Activated CD8-positive, alpha-beta T cell treated with anti-CD3 and anti-CD28 coated beads for 36 hours (primary cell): ENCODE measurements at regions not wholly inside any gene's neighbourhood (a gene's known extent, or its start where the extent isn't known, plus 50 kb on each side); places are given as distances from the start of the nearest gene placed in this dataset.

ENCODE experiments used
- ATAC-seq: fragments of 200-7000 bp; cut with Tn5 transposase; one replicate; pipeline ENCODE4 v1.10.0; 2021; ENCODE audit warnings: mild to moderate bottlenecking, moderate library complexity
- CTCF ChIA-PET: fragments of 350-600 bp; sonication (Branson Sonifier 250); formaldehyde crosslinking; loops from one replicate; lab custom pipeline; 2021; ENCODE audit warnings: antibody characterized with exemption; lab: Charles Lee
- POLR2A ChIA-PET: fragments of 350-600 bp; sonication (Branson Sonifier 250); formaldehyde crosslinking; loops from one replicate; lab custom pipeline; 2021; ENCODE audit warnings: antibody characterized with exemption; lab: Charles Lee
- DNase-seq: peaks from one replicate; pipeline ENCODE4 v3.0.0-alpha.2; 2020
- H3K27ac Mint-ChIP-seq: one replicate; pipeline ENCODE4 v1.8.0; 2021; ENCODE audit warnings: mild to moderate bottlenecking, mixed read lengths
- H3K27me3 Mint-ChIP-seq: one replicate; pipeline ENCODE4 v1.8.0; 2021; ENCODE audit warnings: mixed read lengths
- H3K36me3 Mint-ChIP-seq: one replicate; pipeline ENCODE4 v1.8.0; 2021; ENCODE audit warnings: low read depth, mixed read lengths
- H3K4me1 Mint-ChIP-seq: one replicate; pipeline ENCODE4 v1.8.0; 2021; ENCODE audit warnings: low read depth, mixed read lengths
- H3K4me3 Mint-ChIP-seq: one replicate; pipeline ENCODE4 v1.8.0; 2021; ENCODE audit warnings: mild to moderate bottlenecking, moderate library complexity, mixed read lengths
- H3K9me3 Mint-ChIP-seq: one replicate; pipeline ENCODE4 v1.8.0; 2021; ENCODE audit warnings: mixed read lengths
- CTCF ChIP-seq: fragments of 200-600 bp; IDR thresholded peaks from one replicate; pipeline ENCODE4 v1.8.0; 2022; ENCODE audit warnings: antibody characterized with exemption, mild to moderate bottlenecking
- intact Hi-C: fragments of 100-400 bp; cut with micrococcal nuclease; formaldehyde crosslinking; loops from one replicate; pipeline ENCODE4 v1.10.0; 2022

- peaks cover 22% of the 10 kb centered on the region for H3K4me1 Mint-ChIP-seq
- ChIA-PET POLR2A (interaction anchor here (1.0 kb wide), 1 partner anchor 18 kb away, joined by 3 read pairs; no protein-coding TSS in a partner anchor), CTCF (interaction anchor here (2.0 kb wide), 1 partner anchor 108 kb away, joined by 9 read pairs; no protein-coding TSS in a partner anchor)
- H3K36me3 Mint-ChIP-seq = peaks cover 2% of the 10 kb centered on the region
- no peaks in the 10 kb centered on the region for H3K27me3 Mint-ChIP-seq
- ATAC-seq = peak; percentile 82
- TF ChIP-seq CTCF = no peak
- H3K9me3 Mint-ChIP-seq = no peaks in the 10 kb centered on the region
- H3K27ac Mint-ChIP-seq = peak overlapping the region; percentile 54
- H3K4me3 Mint-ChIP-seq = no peak overlapping the region
- peak; percentile 69 for DNase-seq
- intact Hi-C loops = no loop called here
Observed at GRCh38 chr21:28636752-28637691, 355.7 kb downstream of the LTN1 start.

GRCh38 chr21:28635541-28635940, 357.1 kb downstream of the LTN1 start:
- H3K9me3 Mint-ChIP-seq = no peaks in the 10 kb centered on the region
- intact Hi-C loops = no loop called here
- ChIA-PET CTCF (no interaction called here), POLR2A (interaction anchor here (0.6 kb wide), 1 partner anchor 13 kb away, joined by 3 read pairs; no protein-coding TSS in a partner anchor)
- TF ChIP-seq CTCF = no peak
- ATAC-seq = no peak
- DNase-seq = no peak
- no peak overlapping the region for H3K4me3 Mint-ChIP-seq
- no peaks in the 10 kb centered on the region for H3K27me3 Mint-ChIP-seq
- peaks cover 2% of the 10 kb centered on the region for H3K36me3 Mint-ChIP-seq
- peaks cover 22% of the 10 kb centered on the region for H3K4me1 Mint-ChIP-seq
- no peak overlapping the region for H3K27ac Mint-ChIP-seq

- Mint-ChIP-seq H3K9me3 (no peaks in the 10 kb centered on the region), H3K4me3 (no peak overlapping the region), H3K27ac (no peak overlapping the region), H3K36me3 (peaks cover 2% of the 10 kb centered on the region), H3K27me3 (no peaks in the 10 kb centered on the region), H3K4me1 (peaks cover 19% of the 10 kb centered on the region)
- TF ChIP-seq CTCF = no peak
- ChIA-PET POLR2A (no interaction called here), CTCF (interaction anchor here (0.6 to 1.2 kb wide), 3 partner anchors 20 to 118 kb away, joined by 3 to 4 read pairs (median 4); no protein-coding TSS in a partner anchor)
- intact Hi-C loops = no loop called here
- ATAC-seq = no peak
- no peak for DNase-seq
Observed at GRCh38 chr21:28633839-28634555, 358.7 kb downstream of the LTN1 start.

GRCh38 chr21:28632755-28633408, 359.8 kb downstream of the LTN1 start:
- DNase-seq (no peak), ATAC-seq (no peak)
- H3K9me3 Mint-ChIP-seq = no peaks in the 10 kb centered on the region
- ChIA-PET CTCF (interaction anchor here (1.5 kb wide), 1 partner anchor 113 kb away, joined by 6 read pairs; no protein-coding TSS in a partner anchor), POLR2A (no interaction called here)
- H3K4me3 Mint-ChIP-seq = no peak overlapping the region
- no peaks in the 10 kb centered on the region for H3K27me3 Mint-ChIP-seq
- no peak for TF ChIP-seq CTCF
- intact Hi-C loops = no loop called here
- H3K4me1 Mint-ChIP-seq = peaks cover 20% of the 10 kb centered on the region
- H3K27ac Mint-ChIP-seq = peak overlapping the region; percentile 6
- no peaks in the 10 kb centered on the region for H3K36me3 Mint-ChIP-seq
